B cell (primary cell): ENCODE measurements at regions not wholly inside any gene's neighbourhood (a gene's known extent, or its start where the extent isn't known, plus 50 kb on each side); places are given as distances from the start of the nearest gene placed in this dataset.

Experiments used
- ATAC-seq: fragments of 200-7000 bp; cut with Tn5 transposase; one replicate; pipeline ENCODE4 v1.10.0; 2021; ENCODE audit warnings: low read depth, mild to moderate bottlenecking, moderate number of reproducible peaks, moderate library complexity
- CTCF ChIA-PET: fragments of 350-600 bp; sonication (Branson Sonifier 250); formaldehyde crosslinking; loops from one replicate; lab custom pipeline; 2021; ENCODE audit warnings: antibody characterized with exemption, inconsistent platforms; lab: Charles Lee
- POLR2A ChIA-PET: fragments of 350-600 bp; sonication (Branson Sonifier 250); formaldehyde crosslinking; loops from one replicate; lab custom pipeline; 2021; ENCODE audit warnings: antibody characterized with exemption; lab: Charles Lee
- DNase-seq: peaks from one replicate; pipeline ENCODE4 v3.0.0; 2013
- H2AFZ ChIP-seq: 2 replicates; pipeline ENCODE4 v1.6.1; 2012; ENCODE audit warnings: mild to moderate bottlenecking, low read depth, low read length; ENCODE audit not compliant: insufficient read depth, poor library complexity, severe bottlenecking
- H3K27ac ChIP-seq, 2 donors: 1 replicate in 1 of 2; 2 replicates in 1 of 2; pipeline ENCODE4 v1.5.1; 2012 to 2013; ENCODE audit warnings: low read length in 2 of 2, mild to moderate bottlenecking in 2 of 2, moderate library complexity in 1 of 2
- H3K27me3 ChIP-seq, 4 experiments: fragments of 200-600 bp in 1 of 4; sonication (generic) in 1 of 4; replicated peaks in 1 of 4; 1 replicate in 2 of 4; 2 replicates in 2 of 4; pipeline versions ENCODE4 v1.6.1 to v1.7.0; 2013 to 2016; ENCODE audit warnings: low read length in 3 of 4, mild to moderate bottlenecking in 2 of 4, mixed read lengths in 1 of 4, moderate library complexity in 1 of 4; ENCODE audit not compliant: insufficient read depth in 4 of 4, control insufficient read depth in 3 of 4; ENCODE audit errors: control extremely low read depth in 1 of 4
- H3K36me3 ChIP-seq, 2 experiments: replicated peaks in 1 of 2; 1 replicate in 1 of 2; 2 replicates in 1 of 2; pipeline versions ENCODE4 v1.6.1 to v1.7.1; 2013; ENCODE audit warnings: low read length in 1 of 2; ENCODE audit not compliant: insufficient read depth in 2 of 2, control insufficient read depth in 1 of 2; ENCODE audit errors: control extremely low read depth in 1 of 2, extremely low read depth in 1 of 2
- H3K4me1 ChIP-seq, 2 donors: fragments of 200-600 bp in 1 of 2; sonication (generic) in 1 of 2; 1 replicate in 1 of 2; 2 replicates in 1 of 2; pipeline versions ENCODE4 v1.5.1 to v1.6.1; 2013 to 2017; ENCODE audit warnings: low read length in 2 of 2; ENCODE audit not compliant: control insufficient read depth in 2 of 2, insufficient read depth in 2 of 2
- H3K4me2 ChIP-seq: replicated peaks from 2 replicates; pipeline ENCODE3; 2012; ENCODE audit warnings: mild to moderate bottlenecking, low read depth, low read length; ENCODE audit not compliant: poor library complexity, severe bottlenecking
- H3K4me3 ChIP-seq, 5 experiments: fragments of 200-600 bp in 1 of 5; sonication (generic) in 1 of 5; 1 replicate in 3 of 5; 2 replicates in 2 of 5; pipeline versions ENCODE4 v1.5.1 to v1.7.0; 2011 to 2016; ENCODE audit warnings: low read length in 4 of 5, mild to moderate bottlenecking in 4 of 5, low read depth in 2 of 5, control low read depth in 1 of 5, moderate library complexity in 1 of 5; ENCODE audit not compliant: insufficient read depth in 1 of 5; ENCODE audit errors: control extremely low read depth in 1 of 5, extremely low read depth in 1 of 5
- H3K79me2 ChIP-seq: fragments of 200-600 bp; sonication (generic); one replicate; pipeline ENCODE4 v1.6.0; 2016; ENCODE audit warnings: low read length; ENCODE audit not compliant: control insufficient read depth, insufficient read depth
- H3K9ac ChIP-seq: fragments of 200-600 bp; sonication (generic); 2 replicates; pipeline ENCODE4 v1.6.1; 2017; ENCODE audit warnings: mild to moderate bottlenecking, low read length, moderate library complexity
- H3K9me3 ChIP-seq, 3 donors: one replicate each; pipeline versions ENCODE4 v1.6.1 to v1.7.1; 2013; ENCODE audit warnings: low read length in 2 of 3; ENCODE audit not compliant: control insufficient read depth in 2 of 3, insufficient read depth in 1 of 3; ENCODE audit errors: control extremely low read depth in 1 of 3
- H4K20me1 ChIP-seq: 2 replicates; pipeline ENCODE4 v1.6.0; 2012; ENCODE audit warnings: mild to moderate bottlenecking, low read length; ENCODE audit not compliant: insufficient read depth, control insufficient read depth, poor library complexity, severe bottlenecking
- H3K27ac Mint-ChIP-seq: one replicate; pipeline ENCODE4 v1.8.0; 2021; ENCODE audit warnings: mixed read lengths
- H3K27me3 Mint-ChIP-seq: one replicate; pipeline ENCODE4 v1.8.0; 2021; ENCODE audit warnings: mixed read lengths
- H3K4me1 Mint-ChIP-seq: one replicate; pipeline ENCODE4 v1.8.0; 2021; ENCODE audit warnings: mixed read lengths
- H3K4me3 Mint-ChIP-seq: one replicate; pipeline ENCODE4 v1.8.0; 2021; ENCODE audit warnings: mixed read lengths
- H3K9me3 Mint-ChIP-seq: one replicate; pipeline ENCODE4 v1.8.0; 2022; ENCODE audit warnings: mixed read lengths; ENCODE audit not compliant: insufficient read depth
- EZH2 ChIP-seq: IDR thresholded peaks from 2 replicates; pipeline ENCODE4 v1.6.1; 2012; ENCODE audit warnings: borderline replicate concordance, low read depth, mild to moderate bottlenecking, moderate library complexity, low read length; ENCODE audit not compliant: insufficient read depth, poor library complexity, severe bottlenecking
- WGBS: methylation state at CpG from one replicate; pipeline ENCODE4 v1.1.5; 2013; ENCODE audit warnings: missing lambda C conversion rate; ENCODE audit not compliant: insufficient coverage; 5-methylcytosine and 5-hydroxymethylcytosine counted together
- intact Hi-C: fragments of 100-400 bp; cut with micrococcal nuclease; formaldehyde crosslinking; loops from one replicate; pipeline ENCODE4 v1.10.0; 2022
- TF ChIP-seq, protein P1 (sequence below): fragments of 200-600 bp; IDR thresholded peaks from one replicate; pipeline ENCODE4 v1.8.0; 2022; ENCODE audit warnings: antibody characterized with exemption, mild to moderate bottlenecking

DNA sequence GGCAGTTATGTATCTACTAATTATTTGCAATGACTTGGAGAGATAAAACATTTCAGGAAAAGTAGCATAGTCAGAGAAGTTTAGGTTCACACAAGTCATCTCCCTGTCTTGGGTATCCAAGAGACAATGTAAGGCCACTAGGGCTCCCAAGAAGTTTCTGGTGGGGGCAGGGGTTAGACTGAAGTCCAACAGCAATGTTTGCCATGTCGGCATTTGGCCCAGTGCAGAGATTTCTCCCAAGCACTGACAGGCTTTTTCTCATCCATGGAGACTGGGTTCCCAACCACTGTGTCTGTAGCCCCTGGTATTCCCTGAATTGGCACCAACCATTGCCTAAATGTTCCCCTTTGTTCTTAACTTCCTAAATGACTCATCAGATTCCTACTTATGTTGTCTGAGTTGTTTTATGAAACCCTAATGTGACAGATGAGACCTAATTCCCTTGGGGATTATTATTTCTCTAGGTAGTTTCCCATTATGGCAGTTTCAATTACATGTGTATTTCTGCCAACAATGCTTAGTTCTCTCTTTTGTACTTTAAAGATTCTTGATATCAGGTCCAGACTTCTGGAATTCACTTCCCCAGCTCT is 103.6 kb upstream of the EGFLAM start:
- no peak overlapping the region for H3K27ac Mint-ChIP-seq
- Histone ChIP-seq H4K20me1 (no peaks in the 10 kb centered on the region), H3K4me2 (no peak overlapping the region), H3K79me2 (no peaks in the 10 kb centered on the region), H3K9ac (no peak overlapping the region), H3K4me3 (no peak overlapping the region), H3K4me1 (no peaks in the 10 kb centered on the region), H3K27ac (no peak overlapping the region), H3K27me3 (no peaks in the 10 kb centered on the region), H3K9me3 (no peaks in the 10 kb centered on the region), H2AFZ (no peak overlapping the region), H3K36me3 (no peaks in the 10 kb centered on the region)
- intact Hi-C loops = no loop called here
- no peak for ATAC-seq
- ChIA-PET CTCF (no interaction called here), POLR2A (no interaction called here)
- TF ChIP-seq EZH2 = no peak
- 100% methylated on average over 1 of the region's 1 CpG for WGBS
- no peak for DNase-seq
- no peak overlapping the region for H3K4me3 Mint-ChIP-seq
- H3K9me3 Mint-ChIP-seq = no peaks in the 10 kb centered on the region
- peaks cover 19% of the 10 kb centered on the region for H3K27me3 Mint-ChIP-seq
- H3K4me1 Mint-ChIP-seq = no peaks in the 10 kb centered on the region

DNA sequence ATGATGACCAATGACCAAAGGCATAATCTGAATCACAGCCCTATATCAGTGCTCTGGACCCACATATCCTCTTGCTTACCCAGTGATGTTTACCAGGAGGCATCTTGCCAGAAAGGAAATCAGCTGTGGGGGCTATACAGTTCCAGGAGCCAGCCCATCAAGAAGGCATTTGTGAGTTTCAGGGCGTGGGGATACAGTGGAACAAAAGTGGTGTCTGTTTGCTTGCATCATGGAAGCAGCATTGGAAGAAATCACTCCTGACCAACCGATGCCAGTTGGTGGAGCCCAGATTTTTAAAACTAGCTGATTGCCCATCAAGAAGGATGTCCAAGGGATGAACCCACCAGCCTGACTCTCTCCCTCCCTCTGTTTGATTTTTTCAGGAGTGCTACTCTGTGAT is 106.5 kb upstream of the EGFLAM start:
- DNase-seq (no peak), ATAC-seq (no peak)
- no peaks in the 10 kb centered on the region for H3K9me3 ChIP-seq
- Mint-ChIP-seq H3K27ac (no peak overlapping the region), H3K27me3 (peaks cover 19% of the 10 kb centered on the region), H3K4me3 (no peak overlapping the region), H3K9me3 (no peaks in the 10 kb centered on the region), H3K4me1 (no peaks in the 10 kb centered on the region)
- intact Hi-C loops = no loop called here
- ChIA-PET POLR2A (no interaction called here), CTCF (no interaction called here)
- H3K27ac ChIP-seq = no peak overlapping the region
- H3K79me2 ChIP-seq = no peaks in the 10 kb centered on the region
- no peaks in the 10 kb centered on the region for H3K36me3 ChIP-seq
- TF ChIP-seq, protein P1, sequence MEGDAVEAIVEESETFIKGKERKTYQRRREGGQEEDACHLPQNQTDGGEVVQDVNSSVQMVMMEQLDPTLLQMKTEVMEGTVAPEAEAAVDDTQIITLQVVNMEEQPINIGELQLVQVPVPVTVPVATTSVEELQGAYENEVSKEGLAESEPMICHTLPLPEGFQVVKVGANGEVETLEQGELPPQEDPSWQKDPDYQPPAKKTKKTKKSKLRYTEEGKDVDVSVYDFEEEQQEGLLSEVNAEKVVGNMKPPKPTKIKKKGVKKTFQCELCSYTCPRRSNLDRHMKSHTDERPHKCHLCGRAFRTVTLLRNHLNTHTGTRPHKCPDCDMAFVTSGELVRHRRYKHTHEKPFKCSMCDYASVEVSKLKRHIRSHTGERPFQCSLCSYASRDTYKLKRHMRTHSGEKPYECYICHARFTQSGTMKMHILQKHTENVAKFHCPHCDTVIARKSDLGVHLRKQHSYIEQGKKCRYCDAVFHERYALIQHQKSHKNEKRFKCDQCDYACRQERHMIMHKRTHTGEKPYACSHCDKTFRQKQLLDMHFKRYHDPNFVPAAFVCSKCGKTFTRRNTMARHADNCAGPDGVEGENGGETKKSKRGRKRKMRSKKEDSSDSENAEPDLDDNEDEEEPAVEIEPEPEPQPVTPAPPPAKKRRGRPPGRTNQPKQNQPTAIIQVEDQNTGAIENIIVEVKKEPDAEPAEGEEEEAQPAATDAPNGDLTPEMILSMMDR = no peak
- TF ChIP-seq EZH2 = no peak
- no peaks in the 10 kb centered on the region for H3K4me1 ChIP-seq
- H3K27me3 ChIP-seq = no peaks in the 10 kb centered on the region
- H2AFZ ChIP-seq = no peak overlapping the region
- 84% methylated on average over 2 of the region's 2 CpGs for WGBS
- no peaks in the 10 kb centered on the region for H4K20me1 ChIP-seq
- no peak overlapping the region for H3K4me2 ChIP-seq
- H3K9ac ChIP-seq = no peak overlapping the region
- H3K4me3 ChIP-seq = no peak overlapping the region
